HG03354 (cell line): ENCODE measurements at regions not wholly inside any gene's neighbourhood (a gene's known extent, or its start where the extent isn't known, plus 50 kb on each side); places are given as distances from the start of the nearest gene placed in this dataset.
"Not testable (repeated sequence)": the region's sequence is repeated elsewhere in the genome, so short reads cannot be mapped to it uniquely, and the experiment has no call there.

Source experiments
- ATAC-seq: cut with Tn5 transposase; IDR thresholded peaks from one replicate; pipeline ENCODE4 v1.9.1; 2021; ENCODE audit warnings: mild to moderate bottlenecking; ENCODE audit not compliant: unreplicated experiment, poor library complexity, severe bottlenecking

- ATAC-seq: no peak
Measured at GRCh38 chr1:94362466-94363058, 55.6 kb upstream of the ABCD3 start.

- ATAC-seq: no peak
Measured at GRCh38 chr1:94358630-94359599, 59.3 kb upstream of the ABCD3 start.

GRCh38 chr1:94357661-94358060, 60.5 kb upstream of the ABCD3 start:
- no peak for ATAC-seq

- ATAC-seq: no peak
Measured at GRCh38 chr1:94355485-94355980, 62.7 kb upstream of the ABCD3 start.

GRCh38 chr1:94351481-94351880, 66.7 kb upstream of the ABCD3 start:
- no peak for ATAC-seq

GRCh38 chr1:94350350-94350924, 67.8 kb upstream of the ABCD3 start:
- no peak for ATAC-seq

GRCh38 chr1:94349853-94350252, 68.3 kb upstream of the ABCD3 start:
- ATAC-seq: no peak

- ATAC-seq: not testable (repeated sequence)
Measured at GRCh38 chr1:94348386-94348785, 69.8 kb upstream of the ABCD3 start.

GRCh38 chr1:94345148-94345721, 73.0 kb upstream of the ABCD3 start:
- ATAC-seq: no peak

GRCh38 chr1:94342416-94342815, 75.8 kb upstream of the ABCD3 start:
- ATAC-seq: no peak

- ATAC-seq: no peak
Measured at GRCh38 chr1:94339206-94339927, 78.8 kb upstream of the ABCD3 start.

GRCh38 chr1:94336991-94337390, 81.2 kb upstream of the ABCD3 start:
- ATAC-seq: no peak

GRCh38 chr1:94335950-94336349, 82.2 kb upstream of the ABCD3 start:
- peak; percentile 48 for ATAC-seq

GRCh38 chr1:94335447-94335846, 82.7 kb upstream of the ABCD3 start:
- no peak for ATAC-seq

GRCh38 chr1:94334764-94335163, 83.4 kb upstream of the ABCD3 start:
- ATAC-seq: no peak

GRCh38 chr1:94332952-94333351, 85.2 kb upstream of the ABCD3 start:
- peak; percentile 54 for ATAC-seq

- no peak for ATAC-seq
Measured at GRCh38 chr1:94332516-94332915, 85.7 kb upstream of the ABCD3 start.

GRCh38 chr1:94329986-94330385, 88.2 kb upstream of the ABCD3 start:
- ATAC-seq: no peak

- ATAC-seq: no peak
Measured at GRCh38 chr1:94329276-94329675, 88.9 kb upstream of the ABCD3 start.
